HepG2 (cell line): ENCODE measurements at regions not wholly inside any gene's neighbourhood (a gene's known extent, or its start where the extent isn't known, plus 50 kb on each side); places are given as distances from the start of the nearest gene placed in this dataset.

Experiments used
- AGO1 ChIP-seq: fragments of 200-400 bp; formaldehyde crosslinking; IDR thresholded peaks from 2 replicates; pipeline ENCODE4 v1.6.1; 2017; ENCODE audit warnings: mild to moderate bottlenecking, low read depth, low read length, moderate library complexity; ENCODE audit not compliant: poor library complexity, severe bottlenecking
- CBX5 ChIP-seq: sonication (generic); formaldehyde crosslinking; IDR thresholded peaks from 2 replicates; pipeline ENCODE4 v1.4.0; 2020; ENCODE audit warnings: missing genetic modification reagents, borderline replicate concordance
- CREM ChIP-seq, 2 experiments: sonication (generic) in 1 of 2; formaldehyde crosslinking in 1 of 2; IDR thresholded peaks; 2 replicates each; pipeline versions ENCODE4 v1.4.0 to v1.6.1; 2016 to 2020; ENCODE audit warnings: antibody characterized with exemption in 1 of 2, mild to moderate bottlenecking in 1 of 2, missing genetic modification reagents in 1 of 2
- DNMT3B ChIP-seq: conservative IDR thresholded peaks from 2 replicates; pipeline ENCODE4 v1.6.1; 2016; ENCODE audit warnings: missing biosample characterization, control low read depth
- GATAD1 ChIP-seq: IDR thresholded peaks from 2 replicates; pipeline ENCODE4 v1.6.1; 2016; ENCODE audit warnings: missing genetic modification reagents, missing compliant biosample characterization
- GTF3A ChIP-seq: sonication (generic); formaldehyde crosslinking; conservative IDR thresholded peaks from 2 replicates; pipeline ENCODE4 v1.4.0; 2020; ENCODE audit warnings: mild to moderate bottlenecking, missing genetic modification reagents
- HOXD1 ChIP-seq: sonication (generic); formaldehyde crosslinking; IDR thresholded peaks from 2 replicates; pipeline ENCODE4 v1.5.0; 2020; ENCODE audit warnings: missing genetic modification reagents
- IRF2 ChIP-seq: IDR thresholded peaks from 2 replicates; pipeline ENCODE4 v1.6.1; 2018; ENCODE audit warnings: missing genetic modification reagents, missing compliant biosample characterization
- MAFG ChIP-seq: sonication (generic); formaldehyde crosslinking; IDR thresholded peaks from 2 replicates; pipeline ENCODE4 v1.5.1; 2020; ENCODE audit warnings: mild to moderate bottlenecking, missing genetic modification reagents
- MIER2 ChIP-seq: IDR thresholded peaks from 2 replicates; pipeline ENCODE4 v1.6.1; 2016; ENCODE audit warnings: missing biosample characterization, missing genetic modification reagents
- POLR2AphosphoS5 ChIP-seq: IDR thresholded peaks from 2 replicates; pipeline ENCODE4 v1.6.1; 2012; ENCODE audit warnings: low read depth, low read length
- PRMT3 ChIP-seq: sonication (generic); formaldehyde crosslinking; IDR thresholded peaks from 2 replicates; pipeline ENCODE4 v1.8.1; 2022; ENCODE audit warnings: low read depth, mild to moderate bottlenecking, moderate library complexity, missing genetic modification reagents, borderline replicate concordance
- TEAD3 ChIP-seq: optimal IDR thresholded peaks from 2 replicates; pipeline ENCODE3; 2016; ENCODE audit warnings: borderline replicate concordance
- TSC22D2 ChIP-seq: sonication (generic); formaldehyde crosslinking; IDR thresholded peaks from 2 replicates; pipeline ENCODE4 v1.5.1; 2020; ENCODE audit warnings: missing genetic modification reagents, mild to moderate bottlenecking, borderline replicate concordance
- ZFP36L1 ChIP-seq: sonication (generic); formaldehyde crosslinking; IDR thresholded peaks from 2 replicates; pipeline ENCODE4 v1.8.0; 2022; ENCODE audit warnings: mild to moderate bottlenecking, missing genetic modification reagents, moderate library complexity
- ZFP82 ChIP-seq: sonication (generic); formaldehyde crosslinking; IDR thresholded peaks from 2 replicates; pipeline ENCODE4 v1.5.1; 2020; ENCODE audit warnings: mild to moderate bottlenecking, missing genetic modification reagents, borderline replicate concordance
- ZNF101 ChIP-seq: sonication (generic); formaldehyde crosslinking; IDR thresholded peaks from 2 replicates; pipeline ENCODE4 v1.4.0; 2020; ENCODE audit warnings: mild to moderate bottlenecking, low read depth, missing genetic modification reagents, borderline replicate concordance
- ZNF124 ChIP-seq: sonication (generic); formaldehyde crosslinking; IDR thresholded peaks from 2 replicates; pipeline ENCODE4 v1.4.0; 2020; ENCODE audit warnings: missing genetic modification reagents
- ZNF468 ChIP-seq: sonication (generic); formaldehyde crosslinking; IDR thresholded peaks from 2 replicates; pipeline ENCODE4 v1.8.0; 2022; ENCODE audit warnings: mild to moderate bottlenecking, moderate library complexity, missing genetic modification reagents
- ZNF563 ChIP-seq: sonication (generic); formaldehyde crosslinking; IDR thresholded peaks from 2 replicates; pipeline ENCODE4 v1.8.0; 2022; ENCODE audit warnings: mild to moderate bottlenecking, moderate library complexity, missing genetic modification reagents
- ZNF569 ChIP-seq: sonication (generic); formaldehyde crosslinking; IDR thresholded peaks from 2 replicates; pipeline ENCODE4 v1.5.0; 2020; ENCODE audit warnings: mild to moderate bottlenecking, missing genetic modification reagents, moderate library complexity, borderline replicate concordance
- ZNF616 ChIP-seq: sonication (generic); formaldehyde crosslinking; IDR thresholded peaks from 2 replicates; pipeline ENCODE4 v1.5.0; 2020; ENCODE audit warnings: low read depth, mild to moderate bottlenecking, missing genetic modification reagents
- ZNF619 ChIP-seq: sonication (generic); formaldehyde crosslinking; IDR thresholded peaks from 2 replicates; pipeline ENCODE4 v1.4.0; 2020; ENCODE audit warnings: mild to moderate bottlenecking, missing genetic modification reagents
- ZNF7 ChIP-seq: IDR thresholded peaks from 2 replicates; pipeline ENCODE4 v1.6.1; 2016; ENCODE audit warnings: missing biosample characterization, missing genetic modification reagents
- ZNF720 ChIP-seq: sonication (generic); formaldehyde crosslinking; IDR thresholded peaks from 2 replicates; pipeline ENCODE4 v1.4.0; 2020; ENCODE audit warnings: missing genetic modification reagents
- ZNF839 ChIP-seq: sonication (generic); formaldehyde crosslinking; IDR thresholded peaks from 2 replicates; pipeline ENCODE4 v1.4.0; 2020; ENCODE audit warnings: missing genetic modification reagents, mild to moderate bottlenecking, borderline replicate concordance
- ZSCAN30 ChIP-seq: sonication (generic); formaldehyde crosslinking; IDR thresholded peaks from 2 replicates; pipeline ENCODE4 v1.5.0; 2020; ENCODE audit warnings: mild to moderate bottlenecking, missing genetic modification reagents
- TF ChIP-seq, protein P1 (sequence below): sonication (generic); formaldehyde crosslinking; IDR thresholded peaks from 2 replicates; pipeline ENCODE4 v1.5.0; 2020; ENCODE audit warnings: missing genetic modification reagents
- TF ChIP-seq, protein P2 (sequence below): sonication (generic); formaldehyde crosslinking; IDR thresholded peaks from 2 replicates; pipeline ENCODE4 v1.4.0; 2020; ENCODE audit warnings: mild to moderate bottlenecking, missing genetic modification reagents
- TF ChIP-seq, protein P3 (sequence below): sonication (generic); formaldehyde crosslinking; IDR thresholded peaks from 2 replicates; pipeline ENCODE4 v1.4.0; 2020; ENCODE audit warnings: missing genetic modification reagents, low read depth, mild to moderate bottlenecking, borderline replicate concordance

DNA sequence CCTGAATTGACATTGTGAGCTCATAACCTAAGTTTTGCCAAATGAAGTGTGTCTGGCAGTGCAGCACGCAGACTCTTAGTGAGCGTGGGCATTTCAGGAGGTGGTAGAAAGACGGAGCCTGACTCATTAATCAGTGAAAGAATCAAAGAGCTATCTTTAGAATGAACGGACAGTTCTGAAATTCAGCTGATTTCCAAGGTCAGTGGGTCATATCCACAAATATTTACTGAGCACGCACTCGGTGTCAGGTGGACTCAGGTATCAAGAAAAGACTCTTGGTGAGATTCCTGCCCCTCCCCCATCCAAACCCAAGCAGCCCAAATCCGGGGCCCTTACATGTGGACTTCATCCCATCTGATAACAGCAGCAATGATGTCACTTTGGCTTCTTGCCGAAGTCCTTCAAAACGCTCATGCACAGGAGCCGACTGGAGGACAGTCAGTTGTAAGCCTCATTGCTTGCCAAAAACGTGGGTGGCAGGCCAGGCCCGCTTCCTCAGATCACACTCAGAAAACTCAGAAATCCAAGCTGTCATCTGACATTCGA lies 185.8 kb downstream of the HS3ST3A1 start (continued):
- TF ChIP-seq, protein P1, sequence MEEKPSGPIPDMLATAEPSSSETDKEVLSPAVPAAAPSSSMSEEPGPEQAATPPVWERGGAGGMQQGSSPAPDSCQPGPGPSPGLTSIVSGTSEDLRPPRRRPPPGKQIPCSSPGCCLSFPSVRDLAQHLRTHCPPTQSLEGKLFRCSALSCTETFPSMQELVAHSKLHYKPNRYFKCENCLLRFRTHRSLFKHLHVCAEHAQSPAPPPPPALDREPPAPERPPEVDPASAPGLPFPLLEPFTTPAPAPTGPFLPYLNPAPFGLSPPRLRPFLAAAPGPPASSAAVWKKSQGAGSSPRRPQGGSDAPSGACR (CRISPR knock-in tag): no peak
- TF ChIP-seq MAFG (CRISPR knock-in tag) (no peak), TEAD3 (CRISPR knock-in tag) (peak; percentile 86), ZNF101 (CRISPR knock-in tag) (no peak), MIER2 (CRISPR knock-in tag) (peak; percentile 41; the same call in 1 of the 2 replicates), POLR2AphosphoS5 (no peak), GTF3A (CRISPR knock-in tag) (no peak), ZNF616 (CRISPR knock-in tag) (no peak), ZNF7 (no peak), PRMT3 (CRISPR knock-in tag) (no peak), ZNF124 (no peak), ZNF569 (CRISPR knock-in tag) (no peak), ZNF720 (no peak), HOXD1 (CRISPR knock-in tag) (peak; percentile 79), ZFP36L1 (0 out of 2 replicates have a peak, but pooled peaks have one; percentile 75), ZNF468 (CRISPR knock-in tag) (no peak), AGO1 (no peak), ZFP82 (CRISPR knock-in tag) (no peak), ZNF839 (no peak), CBX5 (CRISPR knock-in tag) (no peak; the same call in 1 of the 2 replicates), CREM (IDR thresholded peaks at IDR 0.05) (peak; percentile 73), CREM (CRISPR knock-in tag; IDR thresholded peaks at IDR 0.05) (no peak), ZNF619 (no peak), TSC22D2 (CRISPR knock-in tag) (0 out of 2 replicates have a peak, but pooled peaks have one; percentile 31), DNMT3B (CRISPR knock-in tag) (no peak), IRF2 (CRISPR knock-in tag) (peak; percentile 62; the same call in 1 of the 2 replicates), ZNF563 (CRISPR knock-in tag) (no peak), ZSCAN30 (CRISPR knock-in tag) (no peak), GATAD1 (CRISPR knock-in tag) (0 out of 2 replicates have a peak, but pooled peaks have one; percentile 21)
- TF ChIP-seq, protein P2, sequence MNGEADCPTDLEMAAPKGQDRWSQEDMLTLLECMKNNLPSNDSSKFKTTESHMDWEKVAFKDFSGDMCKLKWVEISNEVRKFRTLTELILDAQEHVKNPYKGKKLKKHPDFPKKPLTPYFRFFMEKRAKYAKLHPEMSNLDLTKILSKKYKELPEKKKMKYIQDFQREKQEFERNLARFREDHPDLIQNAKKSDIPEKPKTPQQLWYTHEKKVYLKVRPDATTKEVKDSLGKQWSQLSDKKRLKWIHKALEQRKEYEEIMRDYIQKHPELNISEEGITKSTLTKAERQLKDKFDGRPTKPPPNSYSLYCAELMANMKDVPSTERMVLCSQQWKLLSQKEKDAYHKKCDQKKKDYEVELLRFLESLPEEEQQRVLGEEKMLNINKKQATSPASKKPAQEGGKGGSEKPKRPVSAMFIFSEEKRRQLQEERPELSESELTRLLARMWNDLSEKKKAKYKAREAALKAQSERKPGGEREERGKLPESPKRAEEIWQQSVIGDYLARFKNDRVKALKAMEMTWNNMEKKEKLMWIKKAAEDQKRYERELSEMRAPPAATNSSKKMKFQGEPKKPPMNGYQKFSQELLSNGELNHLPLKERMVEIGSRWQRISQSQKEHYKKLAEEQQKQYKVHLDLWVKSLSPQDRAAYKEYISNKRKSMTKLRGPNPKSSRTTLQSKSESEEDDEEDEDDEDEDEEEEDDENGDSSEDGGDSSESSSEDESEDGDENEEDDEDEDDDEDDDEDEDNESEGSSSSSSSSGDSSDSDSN (CRISPR knock-in tag): no peak
- TF ChIP-seq, protein P3, sequence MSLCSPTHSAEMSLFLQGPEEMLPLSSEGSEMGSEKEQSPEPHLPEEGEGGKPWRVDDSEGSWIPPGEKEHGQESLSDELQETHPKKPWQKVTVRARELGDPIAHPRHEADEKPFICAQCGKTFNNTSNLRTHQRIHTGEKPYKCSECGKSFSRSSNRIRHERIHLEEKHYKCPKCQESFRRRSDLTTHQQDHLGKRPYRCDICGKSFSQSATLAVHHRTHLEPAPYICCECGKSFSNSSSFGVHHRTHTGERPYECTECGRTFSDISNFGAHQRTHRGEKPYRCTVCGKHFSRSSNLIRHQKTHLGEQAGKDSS (CRISPR knock-in tag): peak; percentile 70; the same call in 1 of the 2 replicates
